ENCODE measurements at regions not wholly inside any gene's neighbourhood (a gene's known extent, or its start where the extent isn't known, plus 50 kb on each side); places are given as distances from the start of the nearest gene placed in this dataset. TPM values are rescaled to one million over a fixed set of nuclear protein-coding genes. Genes with fewer than 3 reads are reported as not detected.

DNA sequence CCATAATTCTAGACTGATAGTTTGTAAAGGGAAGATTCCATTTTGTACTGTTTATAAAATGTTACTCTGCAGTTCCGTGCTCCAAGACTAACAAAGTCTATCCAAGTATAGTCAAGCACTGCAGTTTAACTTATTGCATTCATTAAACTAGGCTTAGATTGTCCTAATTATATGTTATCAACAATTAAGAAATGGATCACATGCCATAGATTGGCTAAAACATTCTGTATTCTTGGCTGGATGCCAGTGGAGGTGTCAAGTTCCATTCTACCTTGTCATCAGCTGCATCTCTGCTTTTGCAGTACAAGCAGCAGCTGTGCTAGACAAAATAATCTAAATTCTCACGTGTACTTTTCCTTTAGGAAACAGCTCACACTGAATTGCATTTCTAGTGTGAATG, 69.4 kb upstream of the MEF2C start:
- H3K4me3 Mint-ChIP-seq = no peak overlapping the region
- CTCF ChIA-PET = interaction anchor here (0.7 to 0.8 kb wide), 2 partner anchors 19 to 49 kb away, joined by 3 read pairs; no protein-coding TSS in a partner anchor
- no peaks in the 10 kb centered on the region for H3K4me1 Mint-ChIP-seq (ENCODE audit: low read depth)
- H3K27me3 Mint-ChIP-seq = no peaks in the 10 kb centered on the region
- H3K36me3 Mint-ChIP-seq = no peaks in the 10 kb centered on the region
- H3K9me3 Mint-ChIP-seq = no peaks in the 10 kb centered on the region
- intact Hi-C loops (cut with micrococcal nuclease) = no loop called here
- no peak for DNase-seq
- H3K27ac Mint-ChIP-seq = no peak overlapping the region
- POLR2A ChIA-PET = no interaction called here

DNA sequence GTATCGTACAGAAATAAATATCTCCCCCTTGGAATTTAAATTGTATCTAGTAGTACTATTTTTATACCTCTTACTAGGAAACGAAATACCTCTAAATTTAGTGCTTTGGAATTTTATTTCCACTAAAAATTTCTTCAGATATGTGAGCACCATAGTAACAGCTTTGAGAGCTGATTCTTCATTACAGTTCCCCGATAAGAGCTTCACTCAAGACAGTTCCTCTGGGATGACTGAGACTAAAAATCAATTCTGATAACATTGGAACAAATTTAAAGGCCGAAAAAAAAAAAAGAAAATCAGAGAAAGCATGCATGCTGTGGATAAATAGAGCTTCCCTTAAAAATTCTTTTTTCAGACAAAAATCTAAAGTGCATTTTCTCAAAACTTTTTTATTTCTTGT, 68.5 kb upstream of the MEF2C start:
- POLR2A ChIA-PET = interaction anchor here (0.7 kb wide), 1 partner anchor 27 kb away, joined by 3 read pairs; no protein-coding TSS in a partner anchor
- CTCF ChIA-PET = interaction anchor here (0.7 to 0.8 kb wide), 2 partner anchors 18 to 50 kb away, joined by 3 read pairs; no protein-coding TSS in a partner anchor
- Mint-ChIP-seq H3K36me3 (no peaks in the 10 kb centered on the region), H3K27me3 (no peaks in the 10 kb centered on the region), H3K4me3 (no peak overlapping the region), H3K4me1 (ENCODE audit: low read depth) (no peaks in the 10 kb centered on the region), H3K27ac (no peak overlapping the region), H3K9me3 (no peaks in the 10 kb centered on the region)
- intact Hi-C loops (cut with micrococcal nuclease) = no loop called here
- no peak for DNase-seq

DNA sequence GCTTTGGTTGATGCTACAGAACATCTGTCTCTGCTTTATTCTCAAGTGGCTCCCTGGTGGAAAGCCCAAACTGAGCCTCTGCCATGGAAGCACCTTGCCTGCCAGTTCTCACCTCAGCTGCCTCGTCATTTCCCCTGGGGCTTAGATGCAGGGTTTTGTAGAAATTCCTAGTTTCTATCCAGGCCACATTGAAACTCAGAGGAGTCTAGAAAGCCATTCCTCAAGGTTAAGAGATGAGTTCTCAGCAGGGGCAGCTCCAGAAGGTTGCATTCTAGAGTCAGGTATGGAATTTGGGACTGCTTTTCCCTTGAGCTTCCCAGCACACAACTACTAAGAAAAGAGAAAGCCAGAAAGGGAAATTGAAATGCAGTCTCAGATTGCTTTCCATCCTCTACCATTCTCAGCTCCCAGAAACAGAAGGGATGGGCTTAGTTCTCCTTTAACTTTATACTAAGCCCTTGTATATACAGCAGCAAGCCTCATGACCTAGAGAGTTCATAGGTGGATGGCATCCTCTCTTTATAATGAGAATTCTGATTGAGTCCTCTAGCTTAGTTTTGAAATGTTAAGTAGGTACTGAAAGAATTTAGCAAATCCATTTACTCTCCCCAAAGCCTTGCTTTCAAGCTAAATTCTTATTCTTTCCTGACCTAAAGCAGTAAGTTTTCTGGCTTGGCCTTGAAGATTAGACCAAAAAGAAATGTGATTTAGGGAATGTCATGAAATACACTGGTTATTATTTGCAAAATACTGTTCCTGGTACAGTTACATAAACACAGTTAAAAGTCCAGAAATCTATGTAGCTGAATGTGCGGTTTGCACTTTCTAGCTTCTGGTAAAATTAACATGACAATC, 66.0 kb upstream of the MEF2C start:
- Mint-ChIP-seq H3K27ac (no peak overlapping the region), H3K9me3 (no peaks in the 10 kb centered on the region), H3K27me3 (no peaks in the 10 kb centered on the region), H3K4me3 (no peak overlapping the region), H3K4me1 (ENCODE audit: low read depth) (no peaks in the 10 kb centered on the region), H3K36me3 (no peaks in the 10 kb centered on the region)
- ChIA-PET CTCF (no interaction called here), POLR2A (no interaction called here)
- no peak for DNase-seq
- intact Hi-C loops (cut with micrococcal nuclease) = no loop called here

DNA sequence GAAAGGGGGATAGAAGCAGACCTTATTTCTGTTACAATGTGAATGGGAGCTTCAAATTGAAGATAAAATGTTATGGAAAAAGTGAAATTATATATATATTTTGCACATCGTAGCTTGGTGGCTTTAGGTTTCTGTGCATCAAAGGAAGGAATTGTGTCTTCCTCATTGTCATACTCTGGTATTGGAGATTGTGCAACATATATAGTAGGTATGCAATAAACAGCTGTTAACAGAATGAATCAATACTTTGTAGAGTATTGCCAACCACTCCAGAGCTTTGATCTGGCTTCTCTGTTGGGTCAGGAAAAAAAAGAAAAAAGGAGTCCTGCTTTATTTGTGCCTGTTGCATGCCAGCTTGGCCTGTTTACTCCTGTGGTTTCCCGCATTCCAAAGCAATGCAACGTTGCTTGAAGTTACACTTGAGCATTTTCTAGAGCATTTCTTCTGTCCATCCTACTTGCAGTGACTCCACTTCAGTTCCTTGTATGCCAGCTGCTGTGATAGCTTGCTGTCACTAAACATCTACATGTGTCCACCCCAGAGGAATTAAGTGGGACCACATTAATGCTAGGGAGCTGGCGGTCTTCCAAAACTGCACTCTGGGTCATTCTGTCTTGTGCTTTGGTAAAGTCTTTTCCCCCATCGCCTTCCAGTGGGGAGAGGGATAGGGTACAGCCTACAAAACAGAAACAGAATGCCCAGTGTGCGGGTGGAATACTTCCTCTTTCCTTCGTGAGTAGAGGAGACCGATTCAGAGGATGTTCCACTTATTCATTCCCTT, 62.0 kb upstream of the MEF2C start:
- POLR2A ChIA-PET = no interaction called here
- intact Hi-C loops (cut with micrococcal nuclease) = no loop called here

DNA sequence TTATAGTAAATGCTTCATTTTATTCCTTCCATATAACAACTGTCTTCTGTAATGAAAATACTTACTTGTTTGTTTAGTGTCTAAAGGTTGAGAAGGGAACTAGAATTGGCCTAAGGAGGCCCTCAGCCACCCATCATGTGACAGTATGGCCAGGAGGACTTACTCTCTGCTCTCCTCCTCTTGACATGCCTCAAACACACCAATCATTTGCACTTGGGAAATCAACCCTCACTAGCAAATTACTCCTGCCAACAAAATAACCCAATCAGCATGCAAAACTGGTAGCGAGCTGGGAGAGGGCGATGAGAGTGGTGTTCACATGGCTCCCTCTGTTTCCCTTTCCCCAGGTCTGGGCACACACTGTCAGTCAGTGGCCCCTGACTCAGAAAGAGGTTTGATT, 58.6 kb upstream of the MEF2C start:
- Mint-ChIP-seq H3K4me1 (ENCODE audit: low read depth) (no peaks in the 10 kb centered on the region), H3K36me3 (no peaks in the 10 kb centered on the region), H3K27me3 (no peaks in the 10 kb centered on the region), H3K9me3 (no peaks in the 10 kb centered on the region), H3K27ac (no peak overlapping the region), H3K4me3 (no peak overlapping the region)
- ChIA-PET POLR2A (no interaction called here), CTCF (no interaction called here)
- intact Hi-C loops (cut with micrococcal nuclease) = no loop called here
- DNase-seq = no peak

More for the DNA sequence above, 62.0 kb upstream of the MEF2C start:
- CTCF ChIA-PET = no interaction called here
- H3K4me3 Mint-ChIP-seq = no peak overlapping the region
- no peaks in the 10 kb centered on the region for H3K36me3 Mint-ChIP-seq
- no peak for DNase-seq
- no peaks in the 10 kb centered on the region for H3K27me3 Mint-ChIP-seq
- no peaks in the 10 kb centered on the region for H3K4me1 Mint-ChIP-seq (ENCODE audit: low read depth)
- H3K9me3 Mint-ChIP-seq = no peaks in the 10 kb centered on the region
- H3K27ac Mint-ChIP-seq = no peak overlapping the region

DNA sequence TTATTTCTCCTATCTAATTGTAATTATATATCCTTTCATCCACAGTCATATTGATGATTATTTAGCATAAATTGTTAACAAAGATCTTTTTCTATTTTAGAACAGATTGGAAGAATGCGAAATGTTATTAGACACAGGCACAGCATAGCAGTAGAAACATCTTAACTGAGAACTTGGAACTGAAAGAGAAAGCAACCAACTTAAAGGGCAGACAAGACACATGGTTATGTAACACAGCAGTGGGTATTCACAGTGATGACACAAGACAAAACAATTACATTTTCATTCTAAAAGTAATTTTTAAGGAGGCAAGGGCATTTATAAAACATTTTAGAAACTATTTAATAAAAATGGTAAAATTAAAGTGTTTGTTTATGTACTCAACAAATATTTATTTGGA, 57.7 kb upstream of the MEF2C start:
- Mint-ChIP-seq H3K9me3 (no peaks in the 10 kb centered on the region), H3K27ac (no peak overlapping the region), H3K4me1 (ENCODE audit: low read depth) (no peaks in the 10 kb centered on the region), H3K4me3 (no peak overlapping the region), H3K36me3 (no peaks in the 10 kb centered on the region), H3K27me3 (no peaks in the 10 kb centered on the region)
- DNase-seq = no peak
- intact Hi-C loops (cut with micrococcal nuclease) = no loop called here
- ChIA-PET CTCF (no interaction called here), POLR2A (no interaction called here)

DNA sequence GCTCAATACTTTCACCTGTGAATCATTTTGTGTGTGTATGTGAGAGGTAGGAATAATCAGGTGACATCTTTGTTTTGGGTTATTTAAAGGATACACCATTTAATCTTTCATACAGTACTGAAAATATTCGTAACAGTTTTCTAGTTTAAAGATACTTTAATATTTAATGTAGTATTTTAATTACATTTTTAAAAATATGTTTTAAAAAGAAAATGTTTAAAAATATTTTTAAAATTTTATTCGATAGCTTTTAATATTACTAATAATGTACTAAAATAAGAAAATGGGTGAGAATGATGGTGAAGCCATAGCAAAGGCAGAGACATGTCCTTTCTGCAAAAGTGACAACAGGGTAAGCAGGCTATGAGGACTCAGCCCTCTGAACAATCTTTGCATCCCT, 56.3 kb upstream of the MEF2C start:
- no peak overlapping the region for H3K27ac Mint-ChIP-seq
- ChIA-PET CTCF (no interaction called here), POLR2A (no interaction called here)
- H3K27me3 Mint-ChIP-seq = no peaks in the 10 kb centered on the region
- H3K36me3 Mint-ChIP-seq = no peaks in the 10 kb centered on the region
- H3K4me1 Mint-ChIP-seq (ENCODE audit: low read depth) = no peaks in the 10 kb centered on the region
- intact Hi-C loops (cut with micrococcal nuclease) = no loop called here
- no peak for DNase-seq
- no peaks in the 10 kb centered on the region for H3K9me3 Mint-ChIP-seq
- H3K4me3 Mint-ChIP-seq = no peak overlapping the region

DNA sequence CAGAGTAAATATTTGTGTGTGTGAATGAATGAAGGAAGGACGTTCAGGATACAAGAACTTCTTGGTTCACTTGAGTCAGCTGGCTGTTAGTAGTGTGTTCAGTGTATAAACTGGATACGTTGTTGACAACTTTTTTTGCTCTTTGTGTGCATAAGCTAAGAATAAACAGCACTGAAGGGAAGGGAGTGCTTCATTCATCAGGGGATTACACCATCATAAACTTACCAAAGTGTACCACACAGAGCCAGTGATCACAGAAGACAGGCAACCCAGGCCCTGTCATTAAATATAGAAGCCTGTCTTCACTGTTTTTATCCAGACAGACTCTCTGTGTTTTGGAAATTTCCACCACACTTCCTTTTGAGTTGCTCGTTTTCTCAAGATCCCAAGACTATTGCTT, 55.5 kb upstream of the MEF2C start:
- H3K4me1 Mint-ChIP-seq (ENCODE audit: low read depth) = no peaks in the 10 kb centered on the region
- no peaks in the 10 kb centered on the region for H3K27me3 Mint-ChIP-seq
- ChIA-PET POLR2A (no interaction called here), CTCF (no interaction called here)
- no peak overlapping the region for H3K4me3 Mint-ChIP-seq
- H3K9me3 Mint-ChIP-seq = no peaks in the 10 kb centered on the region
- DNase-seq = no peak
- intact Hi-C loops (cut with micrococcal nuclease) = no loop called here
- no peak overlapping the region for H3K27ac Mint-ChIP-seq
- no peaks in the 10 kb centered on the region for H3K36me3 Mint-ChIP-seq

DNA sequence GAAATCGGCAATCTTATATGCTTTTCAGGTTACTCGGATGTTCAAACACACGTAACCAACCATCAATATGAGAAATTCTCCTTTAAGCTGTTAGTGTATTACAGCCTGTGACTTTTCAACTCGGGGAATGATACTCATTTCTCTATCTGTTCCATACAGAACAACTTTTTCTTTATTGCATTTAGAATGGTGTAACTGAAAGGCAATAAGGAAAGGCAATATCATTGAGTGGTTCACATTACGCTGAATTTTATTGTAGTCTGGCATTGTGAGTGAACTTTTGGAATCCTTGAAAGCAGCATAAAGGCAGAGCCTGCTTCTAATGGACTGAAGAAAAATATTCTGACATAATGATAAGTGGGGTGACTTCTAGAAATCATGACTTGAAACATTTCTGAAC, 54.4 kb upstream of the MEF2C start:
- intact Hi-C loops (cut with micrococcal nuclease) = no loop called here
- H3K27me3 Mint-ChIP-seq = no peaks in the 10 kb centered on the region
- no peaks in the 10 kb centered on the region for H3K9me3 Mint-ChIP-seq
- ChIA-PET CTCF (no interaction called here), POLR2A (no interaction called here)
- H3K36me3 Mint-ChIP-seq = no peaks in the 10 kb centered on the region
- H3K4me3 Mint-ChIP-seq = no peak overlapping the region
- H3K4me1 Mint-ChIP-seq (ENCODE audit: low read depth) = no peaks in the 10 kb centered on the region
- H3K27ac Mint-ChIP-seq = no peak overlapping the region
- no peak for DNase-seq

DNA sequence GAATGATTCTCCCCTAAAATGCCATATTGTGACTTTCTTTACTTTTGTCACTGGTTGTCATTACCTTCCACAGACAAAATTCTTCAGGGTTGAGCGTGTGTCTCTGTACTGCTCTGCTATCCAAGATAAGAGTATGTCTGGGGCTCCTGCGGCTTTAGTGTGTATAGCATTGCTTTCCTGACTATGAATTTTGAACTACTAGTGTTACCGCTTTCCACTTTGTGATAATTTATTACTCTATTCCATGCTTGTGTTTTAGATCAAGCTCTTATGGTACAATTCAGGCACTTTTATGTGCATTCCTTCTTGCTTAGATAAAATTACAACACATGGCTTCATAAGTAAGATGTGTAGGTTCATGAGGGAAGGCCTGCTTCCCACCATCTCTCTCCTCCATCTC, 51.5 kb upstream of the MEF2C start:
- intact Hi-C loops (cut with micrococcal nuclease) = no loop called here
- Mint-ChIP-seq H3K36me3 (no peaks in the 10 kb centered on the region), H3K9me3 (no peaks in the 10 kb centered on the region), H3K4me1 (ENCODE audit: low read depth) (no peaks in the 10 kb centered on the region), H3K4me3 (no peak overlapping the region), H3K27me3 (no peaks in the 10 kb centered on the region), H3K27ac (no peak overlapping the region)
- CTCF ChIA-PET = no interaction called here
- no peak for DNase-seq
- POLR2A ChIA-PET = no interaction called here

Small RNA genes in the stretch of these regions (microRNA-seq; reads per million reads assigned to microRNA genes)
- not detected for gene MIR3660 (ENCODE audit: borderline microRNAs expressed, borderline number of aligned reads, borderline replicate concordance)
